Osteoblast (primary cell): ENCODE measurements at regions not wholly inside any gene's neighbourhood (a gene's known extent, or its start where the extent isn't known, plus 50 kb on each side); places are given as distances from the start of the nearest gene placed in this dataset.

Experiments used
- DNase-seq: peaks from one replicate; pipeline ENCODE4 v3.0.0; 2011; ENCODE audit warnings: low spot score, mixed read lengths; ENCODE audit not compliant: insufficient read length; ENCODE audit errors: missing footprints
- H2AFZ ChIP-seq: 2 replicates; pipeline ENCODE4 v1.6.0; 2011; ENCODE audit warnings: mild to moderate bottlenecking, low read length
- H3K27ac ChIP-seq: 2 replicates; pipeline ENCODE4 v1.5.1; 2011; ENCODE audit warnings: mild to moderate bottlenecking, low read depth, low read length, moderate library complexity
- H3K27me3 ChIP-seq: 2 replicates; pipeline ENCODE4 v1.6.0; 2012; ENCODE audit warnings: mild to moderate bottlenecking, control low read depth, inconsistent platforms, low read length, moderate library complexity; ENCODE audit not compliant: insufficient read depth
- H3K36me3 ChIP-seq: 2 replicates; pipeline ENCODE4 v1.5.1; 2011; ENCODE audit warnings: mild to moderate bottlenecking, low read length, control low read depth, moderate library complexity; ENCODE audit not compliant: insufficient read depth
- H3K4me1 ChIP-seq: 2 replicates; pipeline ENCODE4 v1.5.1; 2011; ENCODE audit warnings: mild to moderate bottlenecking, low read length, control low read depth, moderate library complexity; ENCODE audit not compliant: insufficient read depth
- H3K4me2 ChIP-seq: 2 replicates; pipeline ENCODE4 v1.6.0; 2011; ENCODE audit warnings: mild to moderate bottlenecking, low read length; ENCODE audit not compliant: insufficient read depth
- H3K4me3 ChIP-seq: fragments of 200-600 bp; sonication (generic); 3 replicates; pipeline ENCODE4 v1.5.1; 2012; ENCODE audit warnings: mild to moderate bottlenecking, low read length, inconsistent platforms; ENCODE audit not compliant: insufficient read depth
- H3K79me2 ChIP-seq: 2 replicates; pipeline ENCODE4 v1.6.0; 2012; ENCODE audit warnings: mild to moderate bottlenecking, low read length, control low read depth, inconsistent platforms; ENCODE audit not compliant: insufficient read depth
- H3K9me3 ChIP-seq: 2 replicates; pipeline ENCODE4 v1.5.1; 2011; ENCODE audit warnings: low read depth, low read length, control low read depth
- H4K20me1 ChIP-seq: 2 replicates; pipeline ENCODE4 v1.6.0; 2012; ENCODE audit warnings: mild to moderate bottlenecking, low read length, control low read depth; ENCODE audit not compliant: insufficient read depth
- TF ChIP-seq, protein P1 (sequence below): IDR thresholded peaks from 2 replicates; pipeline ENCODE4 v1.5.1; 2011; ENCODE audit warnings: mild to moderate bottlenecking, low read depth, low read length, moderate library complexity; ENCODE audit errors: extremely low read depth

GRCh38 chr15:93881310-93881709 is 350.1 kb upstream of the MCTP2 start:
- Histone ChIP-seq H3K36me3 (no peaks in the 10 kb centered on the region), H2AFZ (no peak overlapping the region), H3K27ac (no peak overlapping the region), H3K4me3 (no peak overlapping the region), H3K79me2 (no peaks in the 10 kb centered on the region), H3K4me2 (no peak overlapping the region), H3K27me3 (no peaks in the 10 kb centered on the region), H4K20me1 (no peaks in the 10 kb centered on the region), H3K9me3 (no peaks in the 10 kb centered on the region), H3K4me1 (no peaks in the 10 kb centered on the region)
- DNase-seq: no peak
- TF ChIP-seq, protein P1, sequence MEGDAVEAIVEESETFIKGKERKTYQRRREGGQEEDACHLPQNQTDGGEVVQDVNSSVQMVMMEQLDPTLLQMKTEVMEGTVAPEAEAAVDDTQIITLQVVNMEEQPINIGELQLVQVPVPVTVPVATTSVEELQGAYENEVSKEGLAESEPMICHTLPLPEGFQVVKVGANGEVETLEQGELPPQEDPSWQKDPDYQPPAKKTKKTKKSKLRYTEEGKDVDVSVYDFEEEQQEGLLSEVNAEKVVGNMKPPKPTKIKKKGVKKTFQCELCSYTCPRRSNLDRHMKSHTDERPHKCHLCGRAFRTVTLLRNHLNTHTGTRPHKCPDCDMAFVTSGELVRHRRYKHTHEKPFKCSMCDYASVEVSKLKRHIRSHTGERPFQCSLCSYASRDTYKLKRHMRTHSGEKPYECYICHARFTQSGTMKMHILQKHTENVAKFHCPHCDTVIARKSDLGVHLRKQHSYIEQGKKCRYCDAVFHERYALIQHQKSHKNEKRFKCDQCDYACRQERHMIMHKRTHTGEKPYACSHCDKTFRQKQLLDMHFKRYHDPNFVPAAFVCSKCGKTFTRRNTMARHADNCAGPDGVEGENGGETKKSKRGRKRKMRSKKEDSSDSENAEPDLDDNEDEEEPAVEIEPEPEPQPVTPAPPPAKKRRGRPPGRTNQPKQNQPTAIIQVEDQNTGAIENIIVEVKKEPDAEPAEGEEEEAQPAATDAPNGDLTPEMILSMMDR: no peak

- Histone ChIP-seq H3K4me1 (no peaks in the 10 kb centered on the region), H3K4me2 (no peak overlapping the region), H3K4me3 (no peak overlapping the region), H4K20me1 (no peaks in the 10 kb centered on the region), H3K27me3 (no peaks in the 10 kb centered on the region), H2AFZ (no peak overlapping the region), H3K36me3 (no peaks in the 10 kb centered on the region), H3K79me2 (no peaks in the 10 kb centered on the region), H3K27ac (no peak overlapping the region), H3K9me3 (no peaks in the 10 kb centered on the region)
- TF ChIP-seq, protein P1: no peak
- DNase-seq: no peak
Measured at GRCh38 chr15:93880358-93880757, 351.0 kb upstream of the MCTP2 start.

DNA sequence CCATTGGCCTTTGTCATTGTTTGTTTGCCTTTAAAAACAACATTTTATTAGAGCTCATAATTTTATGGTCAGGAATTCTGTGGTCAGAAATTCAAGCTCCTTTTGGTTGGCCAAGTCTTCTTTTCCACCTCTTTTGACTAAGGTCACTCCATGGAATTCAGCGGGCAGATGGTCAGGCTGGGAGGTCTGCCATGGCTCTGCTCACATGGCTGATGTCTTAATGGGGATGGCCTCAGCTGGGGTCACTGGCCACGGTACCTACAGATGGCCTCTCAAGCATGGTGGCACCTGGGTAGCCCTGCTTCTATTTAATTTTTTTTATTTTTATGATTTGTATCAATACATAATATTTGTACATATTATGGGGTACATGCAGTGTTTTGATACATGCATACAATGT is 360.8 kb upstream of the MCTP2 start:
- Histone ChIP-seq H3K4me3 (no peak overlapping the region), H3K27me3 (no peaks in the 10 kb centered on the region), H4K20me1 (no peaks in the 10 kb centered on the region), H3K4me2 (no peak overlapping the region), H3K4me1 (no peaks in the 10 kb centered on the region), H3K27ac (no peak overlapping the region), H3K79me2 (no peaks in the 10 kb centered on the region), H2AFZ (no peak overlapping the region), H3K36me3 (no peaks in the 10 kb centered on the region), H3K9me3 (peaks cover 4% of the 10 kb centered on the region)
- no peak for DNase-seq
- TF ChIP-seq, protein P1: no peak

DNA sequence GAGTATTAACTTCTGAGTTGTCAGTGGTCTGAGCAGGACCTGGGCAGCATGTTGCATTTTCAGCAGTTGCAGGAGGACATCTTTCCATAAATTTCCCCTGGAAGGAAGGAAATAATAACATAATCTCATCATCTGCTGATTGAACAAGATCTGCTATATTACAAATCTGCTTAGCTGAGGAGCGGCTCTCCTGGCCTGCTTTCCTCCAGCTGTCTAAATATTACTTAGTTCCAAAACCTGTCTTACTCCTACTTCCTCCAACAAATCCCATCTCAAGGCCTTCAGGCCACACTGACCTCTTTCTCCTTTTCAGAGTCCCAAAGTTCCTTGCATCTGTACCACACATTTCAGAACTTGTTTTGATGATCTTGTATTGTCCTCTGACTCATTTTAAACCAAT is 364.4 kb upstream of the MCTP2 start:
- no peak overlapping the region for H3K4me2 ChIP-seq
- DNase-seq: no peak
- TF ChIP-seq, protein P1: no peak
- no peaks in the 10 kb centered on the region for H3K27me3 ChIP-seq
- no peaks in the 10 kb centered on the region for H4K20me1 ChIP-seq
- no peak overlapping the region for H3K4me3 ChIP-seq
- H3K36me3 ChIP-seq: no peaks in the 10 kb centered on the region
- no peaks in the 10 kb centered on the region for H3K4me1 ChIP-seq
- H3K9me3 ChIP-seq: peaks cover 4% of the 10 kb centered on the region
- H3K27ac ChIP-seq: no peak overlapping the region
- no peaks in the 10 kb centered on the region for H3K79me2 ChIP-seq
- H2AFZ ChIP-seq: no peak overlapping the region
